ENCODE measurements at regions not wholly inside any gene's neighbourhood (a gene's known extent, or its start where the extent isn't known, plus 50 kb on each side); places are given as distances from the start of the nearest gene placed in this dataset.
"Not testable (repeated sequence)": the region's sequence is repeated elsewhere in the genome, so short reads cannot be mapped to it uniquely, and the experiment has no call there.

- DNase-seq (ENCODE audit: low read depth, low spot score) = no peak
Observed at GRCh38 chr9:26240020-26240419, 561.8 kb upstream of the TUSC1 start.

- no peak for DNase-seq (ENCODE audit: low read depth, low spot score)
Observed at GRCh38 chr9:26237256-26237655, 559.0 kb upstream of the TUSC1 start.

GRCh38 chr9:26234865-26235264 is 556.6 kb upstream of the TUSC1 start:
- no peak for DNase-seq (ENCODE audit: low read depth, low spot score)

GRCh38 chr9:26231391-26231790 is 553.1 kb upstream of the TUSC1 start:
- no peak for DNase-seq (ENCODE audit: low read depth, low spot score)

GRCh38 chr9:26229324-26230054 is 551.2 kb upstream of the TUSC1 start:
- no peak for DNase-seq (ENCODE audit: low read depth, low spot score)

GRCh38 chr9:26228273-26228672 is 550.0 kb upstream of the TUSC1 start:
- DNase-seq (ENCODE audit: low read depth, low spot score) = no peak

- no peak for DNase-seq (ENCODE audit: low read depth, low spot score)
Observed at GRCh38 chr9:26221290-26221689, 543.0 kb upstream of the TUSC1 start.

- no peak for DNase-seq (ENCODE audit: low read depth, low spot score)
Observed at GRCh38 chr9:26220367-26220766, 542.1 kb upstream of the TUSC1 start.

GRCh38 chr9:26219961-26220360 is 541.7 kb upstream of the TUSC1 start:
- DNase-seq (ENCODE audit: low read depth, low spot score) = no peak

- DNase-seq (ENCODE audit: low read depth, low spot score) = no peak
Observed at GRCh38 chr9:26216702-26217101, 538.5 kb upstream of the TUSC1 start.

GRCh38 chr9:26214713-26215444 is 536.6 kb upstream of the TUSC1 start:
- not testable (repeated sequence) for DNase-seq (ENCODE audit: low read depth, low spot score)

GRCh38 chr9:26210338-26210851 is 532.2 kb upstream of the TUSC1 start:
- no peak for DNase-seq (ENCODE audit: low read depth, low spot score)

- no peak for DNase-seq (ENCODE audit: low read depth, low spot score)
Observed at GRCh38 chr9:26205261-26205660, 527.0 kb upstream of the TUSC1 start.

GRCh38 chr9:26193237-26193636 is 515.0 kb upstream of the TUSC1 start:
- DNase-seq (ENCODE audit: low read depth, low spot score) = no peak

GRCh38 chr9:26191711-26192110 is 513.5 kb upstream of the TUSC1 start:
- DNase-seq (ENCODE audit: low read depth, low spot score) = no peak

- no peak for DNase-seq (ENCODE audit: low read depth, low spot score)
Observed at GRCh38 chr9:26181836-26182235, 503.6 kb upstream of the TUSC1 start.

- DNase-seq (ENCODE audit: low read depth, low spot score) = no peak
Observed at GRCh38 chr9:26176628-26177027, 498.4 kb upstream of the TUSC1 start.

- DNase-seq (ENCODE audit: low read depth, low spot score) = no peak
Observed at GRCh38 chr9:26175264-26175663, 497.0 kb upstream of the TUSC1 start.

- DNase-seq (ENCODE audit: low read depth, low spot score) = no peak
Observed at GRCh38 chr9:26172301-26172700, 494.1 kb upstream of the TUSC1 start.

GRCh38 chr9:26171691-26172090 is 493.4 kb upstream of the TUSC1 start:
- no peak for DNase-seq (ENCODE audit: low read depth, low spot score)

- no peak for DNase-seq (ENCODE audit: low read depth, low spot score)
Observed at GRCh38 chr9:26170190-26170589, 491.9 kb upstream of the TUSC1 start.

- no peak for DNase-seq (ENCODE audit: low read depth, low spot score)
Observed at GRCh38 chr9:26169708-26170107, 491.5 kb upstream of the TUSC1 start.

- no peak for DNase-seq (ENCODE audit: low read depth, low spot score)
Observed at GRCh38 chr9:26166537-26166936, 488.3 kb upstream of the TUSC1 start.
